ENCODE measurements at regions not wholly inside any gene's neighbourhood (a gene's known extent, or its start where the extent isn't known, plus 50 kb on each side); places are given as distances from the start of the nearest gene placed in this dataset.

DNA sequence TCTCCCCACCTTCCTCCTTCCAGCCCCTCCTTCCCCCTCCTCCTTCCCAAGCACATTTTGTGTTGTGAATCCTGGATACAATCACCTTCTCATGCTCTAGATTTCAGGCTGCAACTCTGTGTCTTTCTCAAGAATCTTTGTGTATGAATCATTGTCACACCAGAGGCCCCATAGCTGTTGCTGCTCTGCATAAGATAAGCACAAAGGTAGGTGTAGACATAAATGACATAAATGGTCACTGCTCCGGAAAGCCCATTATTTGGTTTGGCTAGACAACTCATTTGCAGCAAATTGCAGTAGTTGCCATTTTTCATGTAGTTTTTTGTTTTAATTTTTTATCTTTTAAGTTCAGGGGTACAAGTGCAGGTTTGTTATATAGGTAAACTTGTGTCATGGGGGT lies 216.3 kb upstream of the NRP1 start:
- TF ChIP-seq, protein P1, sequence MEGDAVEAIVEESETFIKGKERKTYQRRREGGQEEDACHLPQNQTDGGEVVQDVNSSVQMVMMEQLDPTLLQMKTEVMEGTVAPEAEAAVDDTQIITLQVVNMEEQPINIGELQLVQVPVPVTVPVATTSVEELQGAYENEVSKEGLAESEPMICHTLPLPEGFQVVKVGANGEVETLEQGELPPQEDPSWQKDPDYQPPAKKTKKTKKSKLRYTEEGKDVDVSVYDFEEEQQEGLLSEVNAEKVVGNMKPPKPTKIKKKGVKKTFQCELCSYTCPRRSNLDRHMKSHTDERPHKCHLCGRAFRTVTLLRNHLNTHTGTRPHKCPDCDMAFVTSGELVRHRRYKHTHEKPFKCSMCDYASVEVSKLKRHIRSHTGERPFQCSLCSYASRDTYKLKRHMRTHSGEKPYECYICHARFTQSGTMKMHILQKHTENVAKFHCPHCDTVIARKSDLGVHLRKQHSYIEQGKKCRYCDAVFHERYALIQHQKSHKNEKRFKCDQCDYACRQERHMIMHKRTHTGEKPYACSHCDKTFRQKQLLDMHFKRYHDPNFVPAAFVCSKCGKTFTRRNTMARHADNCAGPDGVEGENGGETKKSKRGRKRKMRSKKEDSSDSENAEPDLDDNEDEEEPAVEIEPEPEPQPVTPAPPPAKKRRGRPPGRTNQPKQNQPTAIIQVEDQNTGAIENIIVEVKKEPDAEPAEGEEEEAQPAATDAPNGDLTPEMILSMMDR (IDR thresholded peaks at IDR 0.05): no peak
- no peak for TF ChIP-seq POLR2AphosphoS5 (IDR thresholded peaks at IDR 0.05)

All from sigmoid colon (tissue), 4 donors.